ENCODE measurements at regions not wholly inside any gene's neighbourhood (a gene's known extent, or its start where the extent isn't known, plus 50 kb on each side); places are given as distances from the start of the nearest gene placed in this dataset.

DNA sequence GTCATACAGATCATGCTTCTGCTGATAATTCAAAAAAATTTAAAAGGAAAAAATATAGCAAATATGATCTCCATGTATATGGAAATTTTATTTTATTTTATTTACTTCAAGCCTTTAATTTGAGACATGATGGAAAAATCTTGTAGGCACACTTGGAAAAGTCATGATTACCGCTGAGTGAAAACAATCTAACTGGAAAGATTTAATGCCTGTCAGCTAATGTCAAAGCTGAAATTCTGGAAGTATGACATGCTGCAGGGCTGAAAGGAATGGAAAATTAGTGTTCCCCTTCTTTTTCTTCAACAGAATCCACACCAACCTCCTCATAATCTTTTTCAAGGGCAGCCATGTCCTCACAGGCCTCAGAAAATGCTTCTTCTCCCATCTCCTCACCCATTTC, 58.2 kb downstream of the RPRM start:
- no peak overlapping the region for H3K4me2 ChIP-seq (ENCODE audit: low read length)
- H3K27me3 ChIP-seq (ENCODE audit: low read depth, low read length), result no peaks in the 10 kb centered on the region
- no peaks in the 10 kb centered on the region for H3K4me1 ChIP-seq (ENCODE audit: low read length)
- H3K9me3 ChIP-seq (ENCODE audit: insufficient read depth, low read length), result no peaks in the 10 kb centered on the region
- no peak overlapping the region for H3K4me3 ChIP-seq (ENCODE audit: low read length)
- no peak overlapping the region for H2AFZ ChIP-seq (ENCODE audit: low read depth, low read length)
- TF ChIP-seq, protein P1, sequence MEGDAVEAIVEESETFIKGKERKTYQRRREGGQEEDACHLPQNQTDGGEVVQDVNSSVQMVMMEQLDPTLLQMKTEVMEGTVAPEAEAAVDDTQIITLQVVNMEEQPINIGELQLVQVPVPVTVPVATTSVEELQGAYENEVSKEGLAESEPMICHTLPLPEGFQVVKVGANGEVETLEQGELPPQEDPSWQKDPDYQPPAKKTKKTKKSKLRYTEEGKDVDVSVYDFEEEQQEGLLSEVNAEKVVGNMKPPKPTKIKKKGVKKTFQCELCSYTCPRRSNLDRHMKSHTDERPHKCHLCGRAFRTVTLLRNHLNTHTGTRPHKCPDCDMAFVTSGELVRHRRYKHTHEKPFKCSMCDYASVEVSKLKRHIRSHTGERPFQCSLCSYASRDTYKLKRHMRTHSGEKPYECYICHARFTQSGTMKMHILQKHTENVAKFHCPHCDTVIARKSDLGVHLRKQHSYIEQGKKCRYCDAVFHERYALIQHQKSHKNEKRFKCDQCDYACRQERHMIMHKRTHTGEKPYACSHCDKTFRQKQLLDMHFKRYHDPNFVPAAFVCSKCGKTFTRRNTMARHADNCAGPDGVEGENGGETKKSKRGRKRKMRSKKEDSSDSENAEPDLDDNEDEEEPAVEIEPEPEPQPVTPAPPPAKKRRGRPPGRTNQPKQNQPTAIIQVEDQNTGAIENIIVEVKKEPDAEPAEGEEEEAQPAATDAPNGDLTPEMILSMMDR (IDR thresholded peaks at IDR 0.05; ENCODE audit: low read depth, low read length), result no peak
- no peak for TF ChIP-seq EZH2phosphoT487 (IDR thresholded peaks at IDR 0.05; ENCODE audit: low read depth)
- no peak overlapping the region for H3K27ac ChIP-seq (ENCODE audit: low read length)
- no peaks in the 10 kb centered on the region for H4K20me1 ChIP-seq (ENCODE audit: insufficient read depth, low read length)
- no peak overlapping the region for H3K9ac ChIP-seq (ENCODE audit: low read length)
- H3K79me2 ChIP-seq (ENCODE audit: low read length), result no peaks in the 10 kb centered on the region
- H3K36me3 ChIP-seq (replicated peaks; ENCODE audit: low read depth, low read length), result no peaks in the 10 kb centered on the region

DNA sequence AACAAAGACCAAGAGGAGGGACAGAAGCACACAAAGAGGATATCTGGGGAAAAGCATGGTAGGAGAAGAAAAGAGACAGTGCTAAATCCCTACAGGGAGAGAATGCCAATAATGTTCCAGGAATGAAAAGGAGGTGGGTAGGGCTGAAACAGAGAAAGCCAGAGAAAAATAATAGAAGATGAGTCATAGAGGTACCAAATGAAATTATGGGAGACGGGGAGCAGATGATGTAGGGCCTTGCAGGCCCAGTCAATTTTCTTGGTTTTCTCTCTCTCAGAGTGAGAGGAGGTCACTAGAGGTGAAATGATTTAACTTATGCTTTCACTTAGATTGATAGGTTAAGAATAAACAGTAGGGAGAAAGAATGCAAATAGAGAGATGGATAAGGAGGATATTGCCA, 61.5 kb downstream of the RPRM start:
- no peak overlapping the region for H3K4me3 ChIP-seq (ENCODE audit: low read length)
- H2AFZ ChIP-seq (ENCODE audit: low read depth, low read length), result no peak overlapping the region
- H3K9ac ChIP-seq (ENCODE audit: low read length), result no peak overlapping the region
- no peaks in the 10 kb centered on the region for H4K20me1 ChIP-seq (ENCODE audit: insufficient read depth, low read length)
- no peaks in the 10 kb centered on the region for H3K36me3 ChIP-seq (replicated peaks; ENCODE audit: low read depth, low read length)
- no peak overlapping the region for H3K4me2 ChIP-seq (ENCODE audit: low read length)
- H3K79me2 ChIP-seq (ENCODE audit: low read length), result no peaks in the 10 kb centered on the region
- no peak for TF ChIP-seq EZH2phosphoT487 (IDR thresholded peaks at IDR 0.05; ENCODE audit: low read depth)
- TF ChIP-seq, protein P1 (IDR thresholded peaks at IDR 0.05; ENCODE audit: low read depth, low read length), result no peak
- no peaks in the 10 kb centered on the region for H3K4me1 ChIP-seq (ENCODE audit: low read length)
- H3K27me3 ChIP-seq (ENCODE audit: low read depth, low read length), result no peaks in the 10 kb centered on the region
- no peak overlapping the region for H3K27ac ChIP-seq (ENCODE audit: low read length)
- H3K9me3 ChIP-seq (ENCODE audit: insufficient read depth, low read length), result no peaks in the 10 kb centered on the region

DNA sequence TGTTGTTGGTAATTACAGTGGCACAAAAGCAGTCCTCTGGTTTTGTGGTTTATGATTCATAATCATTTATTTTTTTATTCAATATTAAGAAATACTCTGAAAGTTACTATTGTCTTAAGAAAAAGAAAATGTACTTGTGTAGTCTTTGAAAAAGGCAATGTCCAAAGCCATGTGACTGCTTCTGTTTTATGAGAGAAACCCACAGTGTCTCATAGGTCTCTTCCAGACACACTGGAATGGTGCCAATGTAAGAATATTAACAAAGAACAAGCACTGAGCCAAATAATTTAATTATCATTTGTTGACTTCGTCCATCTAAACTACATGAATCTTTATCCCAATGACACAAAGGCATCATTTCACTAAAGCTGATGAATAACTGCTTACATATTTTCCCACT, 62.5 kb downstream of the RPRM start:
- H3K9ac ChIP-seq (ENCODE audit: low read length), result no peak overlapping the region
- TF ChIP-seq, protein P1 (IDR thresholded peaks at IDR 0.05; ENCODE audit: low read depth, low read length), result no peak
- TF ChIP-seq EZH2phosphoT487 (IDR thresholded peaks at IDR 0.05; ENCODE audit: low read depth), result no peak
- H3K27me3 ChIP-seq (ENCODE audit: low read depth, low read length), result no peaks in the 10 kb centered on the region
- no peaks in the 10 kb centered on the region for H4K20me1 ChIP-seq (ENCODE audit: insufficient read depth, low read length)
- H3K79me2 ChIP-seq (ENCODE audit: low read length), result no peaks in the 10 kb centered on the region
- no peak overlapping the region for H3K4me2 ChIP-seq (ENCODE audit: low read length)
- no peak overlapping the region for H2AFZ ChIP-seq (ENCODE audit: low read depth, low read length)
- H3K4me3 ChIP-seq (ENCODE audit: low read length), result no peak overlapping the region
- H3K27ac ChIP-seq (ENCODE audit: low read length), result no peak overlapping the region
- H3K9me3 ChIP-seq (ENCODE audit: insufficient read depth, low read length), result no peaks in the 10 kb centered on the region
- no peaks in the 10 kb centered on the region for H3K4me1 ChIP-seq (ENCODE audit: low read length)
- no peaks in the 10 kb centered on the region for H3K36me3 ChIP-seq (replicated peaks; ENCODE audit: low read depth, low read length)

DNA sequence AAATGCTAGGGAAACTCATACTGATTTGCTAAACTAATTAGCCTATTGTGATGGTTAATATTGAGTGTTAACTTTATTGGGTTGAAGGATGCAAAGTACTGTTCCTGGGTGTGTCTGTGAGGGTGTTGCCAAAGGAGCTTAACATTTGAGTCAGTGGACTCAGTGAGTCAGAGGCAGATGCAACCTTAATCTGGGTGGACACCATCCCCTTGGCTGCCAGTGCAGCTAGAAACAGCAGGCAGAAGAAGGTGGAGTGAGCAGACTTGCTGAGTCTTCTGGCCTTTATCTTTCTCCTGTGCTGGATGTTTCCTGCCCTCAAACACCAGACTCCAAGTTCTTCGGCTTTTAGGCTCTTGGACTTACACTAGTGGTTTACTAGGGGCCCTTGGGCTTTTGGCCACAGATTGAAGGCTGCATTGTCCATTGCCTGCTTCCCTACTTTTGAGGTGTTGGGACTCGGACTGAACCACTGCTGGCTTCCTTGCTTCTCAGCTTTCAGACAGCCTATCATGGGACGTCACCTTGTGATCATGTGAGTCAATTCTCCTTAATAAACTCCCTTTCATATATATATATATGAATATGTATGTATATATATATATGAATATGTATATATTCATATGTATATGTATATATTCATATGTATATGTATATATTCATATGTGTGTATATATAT, 69.7 kb downstream of the RPRM start:
- no peaks in the 10 kb centered on the region for H3K4me1 ChIP-seq (ENCODE audit: low read length)
- no peaks in the 10 kb centered on the region for H3K9me3 ChIP-seq (ENCODE audit: insufficient read depth, low read length)
- no peak overlapping the region for H2AFZ ChIP-seq (ENCODE audit: low read depth, low read length)
- H4K20me1 ChIP-seq (ENCODE audit: insufficient read depth, low read length), result no peaks in the 10 kb centered on the region
- no peaks in the 10 kb centered on the region for H3K36me3 ChIP-seq (replicated peaks; ENCODE audit: low read depth, low read length)
- H3K4me2 ChIP-seq (ENCODE audit: low read length), result no peak overlapping the region
- no peak overlapping the region for H3K27ac ChIP-seq (ENCODE audit: low read length)
- no peaks in the 10 kb centered on the region for H3K79me2 ChIP-seq (ENCODE audit: low read length)
- H3K27me3 ChIP-seq (ENCODE audit: low read depth, low read length), result no peaks in the 10 kb centered on the region
- no peak for TF ChIP-seq EZH2phosphoT487 (IDR thresholded peaks at IDR 0.05; ENCODE audit: low read depth)
- TF ChIP-seq, protein P1 (IDR thresholded peaks at IDR 0.05; ENCODE audit: low read depth, low read length), result no peak
- no peak overlapping the region for H3K4me3 ChIP-seq (ENCODE audit: low read length)
- H3K9ac ChIP-seq (ENCODE audit: low read length), result no peak overlapping the region
